Esophagus muscularis mucosa (tissue), 2 donors: ENCODE measurements at regions not wholly inside any gene's neighbourhood (a gene's known extent, or its start where the extent isn't known, plus 50 kb on each side); places are given as distances from the start of the nearest gene placed in this dataset.

ENCODE experiments used
- EP300 ChIP-seq: sonication (generic); formaldehyde crosslinking; IDR thresholded peaks from one replicate; pipeline ENCODE4 v1.6.1; 2017; ENCODE audit warnings: antibody characterized with exemption
- POLR2A ChIP-seq: fragments of 450-650 bp; IDR thresholded peaks from one replicate; pipeline ENCODE4 v1.6.1; 2017; ENCODE audit warnings: antibody characterized with exemption, moderate library complexity, mild to moderate bottlenecking, low read depth

- no peak for TF ChIP-seq EP300
- no peak for TF ChIP-seq POLR2A
These were observed 96.8 kb upstream of the LPP start for GRCh38 chr3:188057124-188057523.
